CD4-positive, alpha-beta T cell treated with Interleukin-4 for 1 hour (primary cell): ENCODE measurements at regions not wholly inside any gene's neighbourhood (a gene's known extent, or its start where the extent isn't known, plus 50 kb on each side); places are given as distances from the start of the nearest gene placed in this dataset.

Source experiments
- DNase-seq, 2 donors: peaks; one replicate each; pipeline ENCODE4 v3.0.0-alpha.2; 2020 to 2022

GRCh38 chr6:91744566-91744965 lies 1157.7 kb upstream of the MAP3K7 start:
- DNase-seq, result no peak

GRCh38 chr6:91743756-91744155 lies 1156.9 kb upstream of the MAP3K7 start:
- DNase-seq, result no peak

- DNase-seq, result no peak
These were observed 1145.1 kb upstream of the MAP3K7 start for GRCh38 chr6:91731939-91732338.

DNA sequence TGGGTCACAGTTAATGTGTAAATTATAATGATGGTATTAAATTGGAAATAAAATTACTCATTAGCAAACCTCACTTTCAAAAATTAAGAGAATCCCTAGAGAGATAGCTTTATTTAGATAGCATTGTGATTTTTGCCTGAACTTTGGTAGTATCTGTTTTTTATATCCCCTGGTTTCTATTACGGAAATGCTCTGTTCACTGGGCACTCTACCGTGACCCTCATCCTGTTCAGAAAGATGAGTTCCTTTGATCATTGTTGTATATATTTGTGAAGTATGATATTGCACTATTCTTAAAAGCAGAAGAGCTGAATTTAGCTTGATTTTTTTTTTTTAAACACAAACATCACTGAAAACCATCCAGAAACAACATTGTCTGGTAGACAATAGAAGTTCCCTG lies 1143.8 kb upstream of the MAP3K7 start:
- DNase-seq, result no peak

- DNase-seq, result no peak
These were observed 1133.5 kb upstream of the MAP3K7 start for GRCh38 chr6:91720324-91720723.

DNA sequence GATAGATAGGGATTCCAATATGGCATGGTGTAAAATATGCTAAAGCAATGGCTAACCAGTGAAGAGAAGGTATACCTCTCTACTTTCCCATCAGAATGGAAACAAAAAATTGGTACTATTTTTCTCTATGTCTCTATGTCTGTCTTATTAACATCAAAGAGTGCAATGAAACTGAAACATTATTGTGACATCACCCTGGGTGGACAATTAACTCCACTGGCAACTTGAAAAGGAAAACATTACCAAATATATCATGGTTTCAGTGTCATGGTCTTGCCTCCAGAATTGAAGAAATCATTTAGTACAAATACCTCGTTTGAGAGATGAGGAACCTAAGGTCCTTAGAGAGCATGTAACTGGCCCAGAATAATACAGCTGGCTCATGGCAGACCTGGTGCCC lies 1132.5 kb upstream of the MAP3K7 start:
- DNase-seq, result no peak

- no peak for DNase-seq
These were observed 1131.3 kb upstream of the MAP3K7 start for GRCh38 chr6:91718198-91718597.

DNA sequence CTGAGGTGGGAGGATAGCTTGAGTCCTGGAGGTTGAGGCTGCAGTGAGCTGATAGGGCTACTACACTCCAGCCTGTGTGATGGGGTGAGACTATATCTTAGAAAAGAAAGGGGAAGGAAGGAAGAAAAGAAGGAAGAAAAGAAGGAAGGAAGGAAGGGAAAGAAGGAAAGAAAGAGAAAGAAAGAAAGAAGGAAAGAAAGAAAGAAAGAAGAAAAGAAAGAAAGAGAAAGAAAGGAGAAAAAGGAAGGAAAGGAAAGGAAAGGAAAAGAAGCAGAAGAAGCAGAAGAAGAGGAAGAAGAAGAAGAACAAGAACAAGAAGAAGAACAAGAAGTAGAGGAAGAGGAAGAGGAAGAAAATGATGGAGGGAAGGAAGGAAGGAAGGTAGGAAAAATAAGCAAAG lies 1130.2 kb upstream of the MAP3K7 start:
- no peak for DNase-seq

GRCh38 chr6:91716361-91716760 lies 1129.5 kb upstream of the MAP3K7 start:
- no peak for DNase-seq

DNA sequence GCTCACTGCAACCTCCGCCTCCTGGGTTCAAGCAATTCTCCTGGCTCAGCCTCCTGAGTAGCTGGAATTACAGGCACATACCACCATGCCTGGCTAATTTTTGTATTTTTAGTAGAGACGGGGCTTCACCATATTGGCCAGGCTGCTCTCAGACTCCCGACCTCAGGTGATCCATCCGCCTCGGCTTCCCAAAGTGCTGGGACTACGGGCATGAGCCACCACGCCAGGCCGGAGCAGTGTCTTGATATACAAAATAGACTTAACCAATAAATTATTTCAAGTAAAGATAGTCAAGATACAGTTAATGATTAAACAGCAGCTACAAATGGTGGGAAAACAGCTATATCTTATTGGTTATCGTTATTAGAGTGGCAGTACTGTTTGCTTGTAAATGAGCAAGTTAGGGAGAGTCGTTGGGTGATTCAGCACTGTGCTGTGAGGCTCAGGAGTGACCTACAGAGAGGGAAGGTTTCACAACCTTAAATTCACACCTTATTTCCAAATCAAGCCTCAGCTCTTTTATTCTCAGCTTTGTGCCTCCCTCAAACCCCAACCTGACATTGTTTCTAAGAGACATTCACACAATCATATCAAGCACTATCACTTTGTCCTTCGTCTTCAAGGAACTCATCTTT lies 1128.4 kb upstream of the MAP3K7 start:
- DNase-seq, result no peak

DNA sequence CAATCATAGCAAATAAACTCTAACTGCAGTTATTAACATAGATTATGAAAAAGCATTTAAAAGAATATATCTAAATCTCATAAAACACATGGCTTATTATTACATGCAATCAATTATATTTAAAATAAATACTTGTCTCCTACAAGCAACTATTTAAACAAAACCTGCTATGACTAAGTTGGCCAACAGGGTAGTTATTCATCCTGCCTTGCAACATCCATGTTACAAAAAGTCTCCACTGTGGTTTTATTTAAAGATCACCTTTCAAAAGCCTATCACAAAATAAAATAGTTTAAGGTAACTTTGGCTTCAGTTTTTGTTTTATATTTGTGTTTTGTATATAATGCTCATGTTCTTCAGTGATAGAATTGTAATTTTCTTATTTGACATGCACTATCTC lies 1127.0 kb upstream of the MAP3K7 start:
- DNase-seq, result no peak

- no peak for DNase-seq
These were observed 1124.6 kb upstream of the MAP3K7 start for GRCh38 chr6:91711518-91711917.

DNA sequence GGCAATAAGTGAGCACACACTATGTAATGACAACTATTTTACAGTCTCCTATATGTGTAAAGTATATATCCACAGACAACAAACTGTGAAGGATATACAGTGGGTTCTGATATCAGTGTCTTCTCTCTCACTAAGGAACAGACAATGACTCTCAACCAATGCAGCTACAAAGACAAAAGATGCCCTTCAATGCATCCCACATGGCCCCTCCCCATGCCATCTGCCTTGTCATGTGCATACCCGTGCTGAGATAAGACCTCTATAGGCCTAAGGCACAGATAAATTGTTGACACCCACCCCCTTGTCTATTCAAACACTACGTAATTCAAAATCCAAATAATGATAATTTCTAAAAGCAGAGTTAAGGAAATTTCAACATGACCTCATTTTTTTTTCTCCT lies 1123.5 kb upstream of the MAP3K7 start:
- no peak for DNase-seq

- no peak for DNase-seq
These were observed 1121.7 kb upstream of the MAP3K7 start for GRCh38 chr6:91708534-91708933.

DNA sequence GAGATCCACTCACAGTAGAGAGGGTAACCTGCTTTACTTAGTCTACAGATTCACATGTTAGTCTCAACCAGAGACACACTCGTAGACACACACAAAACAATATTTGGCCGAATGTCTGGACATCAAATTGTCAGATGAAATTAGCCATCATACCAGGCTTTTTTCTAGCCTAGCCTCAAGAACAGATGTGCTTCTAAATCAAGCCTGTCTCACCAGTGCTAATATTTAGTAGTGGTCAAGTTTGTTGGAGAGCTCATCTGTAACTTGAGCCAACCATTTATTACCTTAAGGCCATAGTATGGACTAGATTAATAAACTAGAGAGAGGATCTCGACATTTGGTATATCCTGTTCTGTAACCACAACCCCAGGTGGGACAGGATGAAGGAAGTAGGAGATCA lies 1118.8 kb upstream of the MAP3K7 start:
- no peak for DNase-seq

DNA sequence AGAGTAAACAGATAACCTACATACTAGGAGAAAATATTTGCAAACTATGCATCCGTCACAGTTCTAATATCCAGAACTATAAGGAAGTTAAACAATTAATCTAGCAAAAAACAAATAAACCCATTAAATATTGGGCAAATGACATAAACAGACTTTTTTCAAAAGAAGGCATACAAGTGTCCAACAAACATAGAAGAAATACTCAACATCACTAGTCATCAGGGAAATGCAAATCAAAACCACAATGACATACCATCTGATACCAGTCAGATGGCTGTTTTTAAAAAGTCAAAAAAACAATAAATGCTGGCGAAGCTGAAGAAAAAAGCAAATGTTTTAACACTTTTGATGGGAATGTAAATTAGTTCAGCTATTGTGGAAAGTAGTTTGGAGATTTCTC lies 1117.7 kb upstream of the MAP3K7 start:
- DNase-seq, result no peak

DNA sequence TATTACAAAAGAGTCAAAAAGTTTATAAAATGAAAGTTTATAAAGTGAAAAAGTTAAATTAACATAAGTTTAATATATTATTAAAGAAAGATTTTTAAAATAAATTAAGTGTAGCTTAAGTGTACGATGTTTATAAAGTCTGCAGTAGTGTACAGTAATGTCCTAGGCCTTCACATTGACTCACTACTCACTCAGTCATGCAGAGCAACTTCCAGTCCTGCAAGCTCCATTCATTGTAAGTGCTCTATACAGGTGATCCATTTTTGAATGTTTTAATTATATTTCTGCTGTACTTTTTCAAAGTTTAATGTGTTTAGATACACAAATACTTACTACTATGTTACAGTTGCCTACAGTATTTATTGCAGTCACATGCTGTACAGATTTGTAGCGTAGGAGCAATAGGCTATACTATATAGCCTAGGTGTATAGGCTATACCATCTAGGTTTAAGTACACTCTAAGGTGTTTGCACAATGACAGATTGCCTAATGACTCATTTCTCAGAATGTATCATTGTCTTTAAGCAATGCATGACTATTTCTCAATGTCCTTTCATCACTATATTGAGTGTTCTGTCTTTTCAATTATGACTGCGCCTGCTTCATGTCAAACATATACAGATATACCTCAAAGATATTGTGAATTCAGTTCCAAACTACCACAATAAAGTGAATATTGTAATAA lies 1110.3 kb upstream of the MAP3K7 start:
- DNase-seq, result no peak

DNA sequence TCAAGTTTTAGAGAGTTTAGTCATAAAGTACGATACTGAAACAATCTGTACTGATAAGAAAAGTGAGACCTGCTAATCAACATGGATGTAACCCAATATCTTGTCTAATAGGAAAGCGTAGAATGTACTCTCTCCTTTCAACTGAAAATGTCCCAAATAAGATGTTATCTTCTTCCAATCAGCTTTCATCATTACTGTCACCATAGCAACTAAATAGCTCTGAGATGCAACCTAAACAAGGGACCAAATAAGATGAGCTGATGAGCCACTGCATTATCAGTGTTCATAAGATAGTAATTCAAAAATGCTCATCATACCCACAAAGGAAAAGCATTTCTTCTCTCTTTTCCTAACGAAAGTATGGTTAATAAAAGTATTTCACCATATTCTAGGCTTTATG lies 1108.3 kb upstream of the MAP3K7 start:
- DNase-seq, result no peak

DNA sequence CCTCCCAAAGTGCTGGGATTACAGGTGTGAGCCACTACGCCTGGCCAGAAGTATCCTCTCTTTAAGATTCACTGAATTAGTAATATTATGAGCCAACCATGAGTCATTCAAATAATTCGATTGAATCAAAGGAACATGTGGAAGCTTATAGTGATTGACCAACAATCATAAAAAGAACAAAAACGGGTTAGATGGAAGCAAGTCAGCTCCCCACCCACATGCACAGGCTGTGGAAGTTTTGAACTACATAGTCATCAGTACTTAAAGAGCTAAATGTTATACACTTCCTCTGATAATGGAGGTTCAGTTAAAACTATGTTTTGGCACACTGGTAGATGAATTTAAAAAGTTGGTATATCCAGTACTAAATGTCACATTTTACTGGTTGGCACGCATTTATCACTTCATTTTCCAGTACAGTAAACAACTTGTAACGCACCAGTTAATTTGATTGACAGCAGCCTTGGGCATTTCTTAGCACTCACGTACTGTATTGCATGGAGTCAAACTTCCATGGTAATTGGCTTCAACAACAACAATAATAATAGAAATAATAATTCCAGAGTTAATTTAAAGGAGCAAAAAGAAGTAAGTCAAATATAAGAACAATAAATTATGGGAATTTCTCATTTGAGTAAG lies 1107.3 kb upstream of the MAP3K7 start:
- no peak for DNase-seq

DNA sequence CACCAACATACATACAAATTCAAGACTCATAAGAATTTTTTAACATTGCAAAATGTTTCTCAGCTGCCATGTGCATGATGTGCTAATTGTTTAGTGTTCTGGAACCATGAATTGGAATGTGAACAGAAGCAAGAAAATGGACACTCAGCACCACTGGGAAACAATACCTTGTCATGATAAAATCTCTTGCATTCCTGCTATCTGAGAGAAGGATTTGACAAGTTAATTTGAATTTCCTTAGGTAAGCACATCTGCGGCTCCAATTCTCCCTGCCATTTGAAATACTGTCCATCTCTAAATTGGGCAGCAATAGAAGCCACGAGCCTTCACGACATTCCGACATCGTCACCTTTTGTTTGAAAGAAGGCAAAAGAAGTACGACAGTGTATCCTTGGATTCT lies 1104.6 kb upstream of the MAP3K7 start:
- DNase-seq, result no peak

GRCh38 chr6:91683240-91683639 lies 1096.4 kb upstream of the MAP3K7 start:
- DNase-seq, result no peak

DNA sequence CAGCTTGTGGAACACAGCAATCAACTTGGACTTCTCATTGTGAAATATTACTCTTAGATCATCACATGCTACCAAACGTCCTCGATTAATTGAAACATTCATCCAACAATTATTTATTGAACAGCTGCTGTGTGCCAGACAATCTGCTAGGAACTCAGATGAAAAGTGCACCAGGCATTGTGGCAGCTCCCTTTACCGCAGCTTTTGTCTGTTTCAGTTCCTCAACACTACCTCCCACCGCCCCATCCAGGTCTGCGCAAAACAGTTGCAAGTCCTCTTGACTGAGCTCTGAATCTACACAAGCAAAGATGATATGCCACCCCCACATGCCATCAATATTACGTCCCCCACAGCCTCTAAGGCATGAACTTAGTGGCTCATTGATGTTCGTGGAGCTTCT lies 1094.4 kb upstream of the MAP3K7 start:
- DNase-seq, result no peak

DNA sequence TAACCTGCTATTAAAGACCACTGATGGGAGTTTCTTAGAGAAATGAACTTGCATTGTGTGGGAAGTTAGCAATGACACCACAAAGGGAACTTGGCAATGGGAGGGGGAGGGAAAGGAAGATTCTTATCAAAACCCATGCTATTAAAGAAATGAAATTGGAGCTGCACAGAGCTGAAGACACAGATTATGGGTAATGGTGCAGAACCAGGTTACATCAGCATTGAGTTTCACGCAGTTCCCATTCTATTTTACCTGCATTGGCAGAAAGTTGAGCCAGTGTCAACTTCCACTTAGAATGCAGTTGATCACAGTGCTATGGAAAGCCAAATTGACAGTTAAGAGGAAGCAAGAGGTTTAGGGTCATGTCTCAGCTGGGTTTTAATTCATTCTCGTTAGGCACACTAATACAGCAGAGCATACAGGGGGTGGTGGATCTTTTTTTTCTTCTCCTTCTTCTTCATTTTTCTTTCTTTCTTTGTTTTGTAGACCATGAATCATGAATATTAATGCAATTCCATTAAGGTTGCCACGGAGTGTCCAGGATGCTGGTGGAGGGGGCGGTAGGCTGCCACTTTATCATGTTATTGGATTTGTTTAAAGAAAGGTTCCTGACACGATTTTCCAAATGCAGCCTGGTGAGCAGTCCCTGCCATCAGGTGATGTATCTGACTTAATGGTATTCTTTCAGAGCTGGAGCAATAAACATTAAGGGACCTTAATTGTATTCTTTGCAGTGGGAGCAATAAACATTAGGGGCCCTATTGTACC lies 1092.0 kb upstream of the MAP3K7 start:
- no peak for DNase-seq

- no peak for DNase-seq
These were observed 1085.3 kb upstream of the MAP3K7 start for GRCh38 chr6:91672201-91672600.
